SK-N-SH (cell line): ENCODE measurements at regions not wholly inside any gene's neighbourhood (a gene's known extent, or its start where the extent isn't known, plus 50 kb on each side); places are given as distances from the start of the nearest gene placed in this dataset.

ENCODE experiments used
- CTCF ChIA-PET: fragments of 300-600, 350-600 bp; formaldehyde crosslinking; extraction: SDS; loops from one replicate; lab custom pipeline; 2021; lab: Yijun Ruan, JAX
- POLR2A ChIA-PET: fragments of 350-600 bp; sonication (Branson Sonifier 250); formaldehyde crosslinking; extraction: SDS; loops from one replicate; lab custom pipeline; 2020; ENCODE audit warnings: antibody characterized with exemption, inconsistent platforms; lab: Yijun Ruan, JAX
- DNase-seq: peaks from one replicate; pipeline ENCODE4 v3.0.0; 2012
- H2AFZ ChIP-seq: fragments of 200-600 bp; sonication (generic); 2 replicates; pipeline ENCODE4 v1.8.1; 2016; ENCODE audit warnings: antibody characterized with exemption, mild to moderate bottlenecking, low read depth
- H3F3A ChIP-seq: fragments of 200-600 bp; sonication (generic); replicated peaks from 2 replicates; pipeline ENCODE3; 2016; ENCODE audit warnings: antibody characterized with exemption, mild to moderate bottlenecking; ENCODE audit not compliant: insufficient read depth
- H3K27ac ChIP-seq, 2 experiments: fragments of 200-500 bp in 1 of 2; fragments of 200-600 bp in 1 of 2; sonication (Bioruptor generic) in 1 of 2; sonication (generic), shearing (Covaris generic) in 1 of 2; 2 replicates each; pipeline versions ENCODE4 v1.5.1 to v1.6.1; 2014 to 2016; ENCODE audit warnings: low read depth in 2 of 2, inconsistent platforms in 1 of 2, low read length in 1 of 2, mild to moderate bottlenecking in 1 of 2, mixed read lengths in 1 of 2
- H3K27me3 ChIP-seq: fragments of 200-600 bp; sonication (generic), shearing (Covaris generic); 2 replicates; pipeline ENCODE4 v1.6.1; 2016; ENCODE audit warnings: mixed run types; ENCODE audit not compliant: insufficient read depth
- H3K36me3 ChIP-seq, 2 experiments: fragments of 200-500 bp in 1 of 2; fragments of 200-600 bp in 1 of 2; sonication (Bioruptor generic) in 1 of 2; sonication (generic) in 1 of 2; replicated peaks in 1 of 2; 2 replicates each; pipeline versions ENCODE3 to v1.5.1; 2014 to 2016; ENCODE audit warnings: low read length in 1 of 2, mild to moderate bottlenecking in 1 of 2; ENCODE audit not compliant: insufficient read depth in 2 of 2, control insufficient read depth in 1 of 2
- H3K4me1 ChIP-seq, 2 experiments: fragments of 200-500 bp in 1 of 2; fragments of 200-600 bp in 1 of 2; sonication (Bioruptor generic) in 1 of 2; sonication (generic), shearing (Covaris generic) in 1 of 2; 2 replicates each; pipeline versions ENCODE4 v1.5.1 to v1.6.1; 2014 to 2016; ENCODE audit warnings: low read depth in 1 of 2, low read length in 1 of 2, mixed run types in 1 of 2; ENCODE audit not compliant: insufficient read depth in 2 of 2, control insufficient read depth in 1 of 2
- H3K4me2 ChIP-seq: fragments of 200-600 bp; sonication (generic), shearing (Covaris generic); 2 replicates; pipeline ENCODE4 v1.6.1; 2017; ENCODE audit warnings: mixed run types
- H3K4me3 ChIP-seq, 2 experiments: fragments of 200-500 bp in 1 of 2; fragments of 200-600 bp in 1 of 2; sonication (Bioruptor generic) in 1 of 2; sonication (generic), shearing (Covaris generic) in 1 of 2; 2 replicates each; pipeline versions ENCODE4 v1.5.1 to v1.8.1; 2014 to 2016; ENCODE audit warnings: low read depth in 2 of 2, inconsistent platforms in 1 of 2, low read length in 1 of 2, mild to moderate bottlenecking in 1 of 2, mixed read lengths in 1 of 2, moderate library complexity in 1 of 2
- H3K79me2 ChIP-seq: fragments of 200-600 bp; sonication (generic); 2 replicates; pipeline ENCODE4 v1.8.1; 2017; ENCODE audit warnings: mild to moderate bottlenecking; ENCODE audit not compliant: insufficient read depth
- H3K9ac ChIP-seq: fragments of 200-600 bp; sonication (generic); 2 replicates; pipeline ENCODE4 v1.6.1; 2017; ENCODE audit warnings: mixed run types
- H3K9me2 ChIP-seq: fragments of 200-600 bp; sonication (generic); 2 replicates; pipeline ENCODE4 v1.6.1; 2017; ENCODE audit warnings: mixed run types
- H3K9me3 ChIP-seq: fragments of 200-600 bp; sonication (generic); 2 replicates; pipeline ENCODE4 v1.6.1; 2017; ENCODE audit warnings: mixed run types, mild to moderate bottlenecking, moderate library complexity
- H4K20me1 ChIP-seq: fragments of 200-600 bp; sonication (generic); 2 replicates; pipeline ENCODE4 v1.6.1; 2017; ENCODE audit warnings: mild to moderate bottlenecking, mixed run types; ENCODE audit not compliant: insufficient read depth
- CHD2 ChIP-seq: fragments of 150-350 bp; IDR thresholded peaks from 2 replicates; pipeline ENCODE4 v1.6.1; 2018; ENCODE audit warnings: low read length; ENCODE audit not compliant: partially characterized antibody
- CTCF ChIP-seq: fragments of 200-600 bp; sonication (generic); IDR thresholded peaks from 2 replicates; pipeline ENCODE4 v1.6.1; 2017; ENCODE audit warnings: antibody characterized with exemption, mild to moderate bottlenecking, moderate library complexity
- EP300 ChIP-seq, 2 experiments: IDR thresholded peaks; 2 replicates each; pipeline versions ENCODE4 v1.4.0 to v1.6.1; 2012; ENCODE audit warnings: borderline replicate concordance in 1 of 2, low read depth in 1 of 2, low read length in 1 of 2
- GABPA ChIP-seq: IDR thresholded peaks from 2 replicates; pipeline ENCODE4 v1.4.0; 2012; ENCODE audit warnings: low read depth, mild to moderate bottlenecking
- MEF2A ChIP-seq: IDR thresholded peaks from 2 replicates; pipeline ENCODE4 v1.4.0; 2012; ENCODE audit warnings: low read depth, borderline replicate concordance
- NFIC ChIP-seq: IDR thresholded peaks from 2 replicates; pipeline ENCODE4 v1.4.0; 2012; ENCODE audit warnings: borderline replicate concordance
- NRF1 ChIP-seq: IDR thresholded peaks from 2 replicates; pipeline ENCODE4 v1.6.1; 2012; ENCODE audit warnings: low read depth, mild to moderate bottlenecking, low read length
- RAD21 ChIP-seq: IDR thresholded peaks from 2 replicates; pipeline ENCODE4 v1.6.1; 2012; ENCODE audit warnings: mild to moderate bottlenecking, low read length
- RXRA ChIP-seq: IDR thresholded peaks from 2 replicates; pipeline ENCODE4 v1.4.0; 2012; ENCODE audit warnings: low read depth, mild to moderate bottlenecking, borderline replicate concordance
- SMC3 ChIP-seq: IDR thresholded peaks from 2 replicates; pipeline ENCODE4 v1.6.1; 2012; ENCODE audit warnings: low read depth, low read length, improper control_type of control experiment
- TAF1 ChIP-seq: IDR thresholded peaks from 2 replicates; pipeline ENCODE4 v1.6.1; 2012; ENCODE audit warnings: low read depth, mild to moderate bottlenecking, low read length, moderate library complexity, borderline replicate concordance
- TCF12 ChIP-seq: IDR thresholded peaks from 2 replicates; pipeline ENCODE4 v1.4.0; 2012
- USF2 ChIP-seq: fragments of 150-350 bp; IDR thresholded peaks from 2 replicates; pipeline ENCODE4 v1.6.1; 2017; ENCODE audit warnings: antibody characterized with exemption, low read length, low read depth, borderline replicate concordance
- YY1 ChIP-seq: IDR thresholded peaks from 2 replicates; pipeline ENCODE4 v1.4.0; 2012; ENCODE audit warnings: low read depth, mild to moderate bottlenecking
- WGBS: methylation state at CpG from one replicate; pipeline ENCODE4 v1.1.6; 2017; ENCODE audit warnings: low lambda C conversion rate; 5-methylcytosine and 5-hydroxymethylcytosine counted together
- TF ChIP-seq, protein P1 (sequence below): IDR thresholded peaks from 2 replicates; pipeline ENCODE4 v1.4.0; 2012; ENCODE audit warnings: low read depth, borderline replicate concordance
- TF ChIP-seq, protein P2 (sequence below): IDR thresholded peaks from 2 replicates; pipeline ENCODE4 v1.6.1; 2012; ENCODE audit warnings: mild to moderate bottlenecking, low read depth, low read length, moderate library complexity

DNA sequence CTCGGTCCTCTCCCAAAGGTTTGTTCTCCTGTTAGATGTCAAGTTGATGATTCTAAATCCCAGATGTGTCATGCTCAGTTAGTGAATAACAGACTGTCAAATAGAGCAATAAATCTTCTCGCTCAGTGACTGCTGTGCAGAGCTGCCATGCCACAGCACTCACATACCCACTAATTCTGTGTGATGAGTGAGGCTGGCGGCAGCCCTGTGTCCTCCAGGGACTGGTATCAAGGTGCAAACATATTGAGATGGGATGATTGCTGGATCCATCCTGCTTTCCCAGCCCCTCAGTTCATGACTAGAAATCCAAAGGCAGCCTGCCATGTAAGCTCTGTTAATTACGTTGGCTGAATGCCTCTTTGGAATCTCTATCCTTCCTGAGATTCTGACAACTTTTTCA, 103.9 kb downstream of the OLIG3 start:
- WGBS, result 35% methylated on average over 4 of the region's 4 CpGs
- TF ChIP-seq, protein P1, sequence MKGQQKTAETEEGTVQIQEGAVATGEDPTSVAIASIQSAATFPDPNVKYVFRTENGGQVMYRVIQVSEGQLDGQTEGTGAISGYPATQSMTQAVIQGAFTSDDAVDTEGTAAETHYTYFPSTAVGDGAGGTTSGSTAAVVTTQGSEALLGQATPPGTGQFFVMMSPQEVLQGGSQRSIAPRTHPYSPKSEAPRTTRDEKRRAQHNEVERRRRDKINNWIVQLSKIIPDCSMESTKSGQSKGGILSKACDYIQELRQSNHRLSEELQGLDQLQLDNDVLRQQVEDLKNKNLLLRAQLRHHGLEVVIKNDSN, result no peak
- TF ChIP-seq GABPA (no peak), TAF1 (no peak), SMC3 (no peak), EP300 (IDR thresholded peaks at IDR 0.05; ENCODE audit: borderline replicate concordance in 1 of 2, low read depth in 1 of 2, low read length in 1 of 2) (no peak), NFIC (no peak), RAD21 (no peak), NRF1 (no peak), RXRA (no peak), YY1 (no peak), USF2 (no peak), CHD2 (no peak), MEF2A (no peak), TCF12 (no peak), CTCF (no peak)
- TF ChIP-seq, protein P2, sequence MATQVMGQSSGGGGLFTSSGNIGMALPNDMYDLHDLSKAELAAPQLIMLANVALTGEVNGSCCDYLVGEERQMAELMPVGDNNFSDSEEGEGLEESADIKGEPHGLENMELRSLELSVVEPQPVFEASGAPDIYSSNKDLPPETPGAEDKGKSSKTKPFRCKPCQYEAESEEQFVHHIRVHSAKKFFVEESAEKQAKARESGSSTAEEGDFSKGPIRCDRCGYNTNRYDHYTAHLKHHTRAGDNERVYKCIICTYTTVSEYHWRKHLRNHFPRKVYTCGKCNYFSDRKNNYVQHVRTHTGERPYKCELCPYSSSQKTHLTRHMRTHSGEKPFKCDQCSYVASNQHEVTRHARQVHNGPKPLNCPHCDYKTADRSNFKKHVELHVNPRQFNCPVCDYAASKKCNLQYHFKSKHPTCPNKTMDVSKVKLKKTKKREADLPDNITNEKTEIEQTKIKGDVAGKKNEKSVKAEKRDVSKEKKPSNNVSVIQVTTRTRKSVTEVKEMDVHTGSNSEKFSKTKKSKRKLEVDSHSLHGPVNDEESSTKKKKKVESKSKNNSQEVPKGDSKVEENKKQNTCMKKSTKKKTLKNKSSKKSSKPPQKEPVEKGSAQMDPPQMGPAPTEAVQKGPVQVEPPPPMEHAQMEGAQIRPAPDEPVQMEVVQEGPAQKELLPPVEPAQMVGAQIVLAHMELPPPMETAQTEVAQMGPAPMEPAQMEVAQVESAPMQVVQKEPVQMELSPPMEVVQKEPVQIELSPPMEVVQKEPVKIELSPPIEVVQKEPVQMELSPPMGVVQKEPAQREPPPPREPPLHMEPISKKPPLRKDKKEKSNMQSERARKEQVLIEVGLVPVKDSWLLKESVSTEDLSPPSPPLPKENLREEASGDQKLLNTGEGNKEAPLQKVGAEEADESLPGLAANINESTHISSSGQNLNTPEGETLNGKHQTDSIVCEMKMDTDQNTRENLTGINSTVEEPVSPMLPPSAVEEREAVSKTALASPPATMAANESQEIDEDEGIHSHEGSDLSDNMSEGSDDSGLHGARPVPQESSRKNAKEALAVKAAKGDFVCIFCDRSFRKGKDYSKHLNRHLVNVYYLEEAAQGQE, result no peak
- H4K20me1 ChIP-seq, result no peaks in the 10 kb centered on the region
- no peaks in the 10 kb centered on the region; the same call in 1 of the 2 replicates for H3K27me3 ChIP-seq
- no peak overlapping the region for H3K9ac ChIP-seq
- ChIA-PET CTCF (no interaction called here), POLR2A (no interaction called here)
- no peak overlapping the region for H2AFZ ChIP-seq
- no peaks in the 10 kb centered on the region for H3K9me2 ChIP-seq
- no peaks in the 10 kb centered on the region for H3K9me3 ChIP-seq
- no peaks in the 10 kb centered on the region for H3K4me1 ChIP-seq
- no peak overlapping the region for H3K4me2 ChIP-seq
- H3F3A ChIP-seq, result no peaks in the 10 kb centered on the region
- H3K4me3 ChIP-seq, result no peak overlapping the region
- no peak for DNase-seq
- H3K27ac ChIP-seq, result no peak overlapping the region
- H3K79me2 ChIP-seq, result no peaks in the 10 kb centered on the region
- no peaks in the 10 kb centered on the region for H3K36me3 ChIP-seq
